H1 (cell line): ENCODE measurements at regions not wholly inside any gene's neighbourhood (a gene's known extent, or its start where the extent isn't known, plus 50 kb on each side); places are given as distances from the start of the nearest gene placed in this dataset.

Experiments used
- CTCF ChIA-PET: fragments of 300-600 bp; sonication (Branson Sonifier 250); formaldehyde crosslinking; loops from one replicate; lab custom pipeline; 2021; ENCODE audit not compliant: partially characterized antibody; lab: Charles Lee
- POLR2A ChIA-PET: fragments of 300-600 bp; sonication (Branson Sonifier 250); formaldehyde crosslinking; loops from one replicate; lab custom pipeline; 2021; ENCODE audit warnings: inconsistent platforms; ENCODE audit not compliant: partially characterized antibody; lab: Charles Lee
- DNase-seq, 2 experiments: peaks; one replicate each; pipeline versions ENCODE4 v3.0.0 to v3.0.0-alpha.2; 2010 to 2022; ENCODE audit warnings: low spot score in 2 of 2, low read depth in 1 of 2, mixed read lengths in 1 of 2
- FAIRE-seq: peaks from 2 replicates; lab custom pipeline; 2011; peaks lifted over from hg19 to GRCh38; lab: Jason Lieb, UNC
- H2AFZ ChIP-seq: 2 replicates; pipeline ENCODE4 v1.8.1; 2012; ENCODE audit warnings: low read length, inconsistent platforms
- H2AK5ac ChIP-seq: 2 replicates; pipeline ENCODE4 v1.6.1; 2013; ENCODE audit warnings: low read depth, low read length
- H2BK120ac ChIP-seq: replicated peaks from 2 replicates; pipeline ENCODE3; 2013; ENCODE audit warnings: low read depth, low read length, inconsistent platforms
- H2BK12ac ChIP-seq: 2 replicates; pipeline ENCODE4 v1.6.1; 2013; ENCODE audit warnings: low read depth, low read length
- H2BK15ac ChIP-seq: 2 replicates; pipeline ENCODE4 v1.6.1; 2013; ENCODE audit warnings: low read length
- H2BK20ac ChIP-seq: 2 replicates; pipeline ENCODE4 v1.6.1; 2013; ENCODE audit warnings: low read length
- H2BK5ac ChIP-seq: 2 replicates; pipeline ENCODE4 v1.6.1; 2013; ENCODE audit warnings: low read depth, low read length
- H3K14ac ChIP-seq: 2 replicates; pipeline ENCODE4 v1.6.1; 2013; ENCODE audit warnings: inconsistent platforms; ENCODE audit not compliant: insufficient read length
- H3K18ac ChIP-seq: 2 replicates; pipeline ENCODE4 v1.6.1; 2013; ENCODE audit warnings: low read length; ENCODE audit errors: extremely low read depth
- H3K23ac ChIP-seq: 2 replicates; pipeline ENCODE4 v1.6.1; 2013; ENCODE audit warnings: inconsistent platforms; ENCODE audit not compliant: insufficient read length
- H3K23me2 ChIP-seq: 2 replicates; pipeline ENCODE4 v1.6.1; 2013; ENCODE audit warnings: low read depth, low read length
- H3K27ac ChIP-seq: 2 replicates; pipeline ENCODE4 v1.6.1; 2011; ENCODE audit warnings: low read depth, low read length, inconsistent platforms
- H3K27me3 ChIP-seq, 4 experiments: replicated peaks in 1 of 4; 1 replicate in 1 of 4; 2 replicates in 3 of 4; pipeline versions ENCODE4 v1.6.1 to v1.8.1; 2011 to 2013; ENCODE audit warnings: low read length in 3 of 4, mild to moderate bottlenecking in 3 of 4, inconsistent platforms in 2 of 4, mixed read lengths in 2 of 4, moderate library complexity in 1 of 4; ENCODE audit not compliant: control insufficient read depth in 3 of 4, insufficient read depth in 3 of 4; ENCODE audit errors: extremely low read depth in 1 of 4
- H3K36me3 ChIP-seq, 4 experiments: 2 replicates each; pipeline versions ENCODE4 v1.6.1 to v1.8.1; 2011 to 2013; ENCODE audit warnings: mild to moderate bottlenecking in 4 of 4, low read length in 3 of 4, moderate library complexity in 2 of 4, control low read depth in 1 of 4, inconsistent platforms in 1 of 4; ENCODE audit not compliant: insufficient read depth in 4 of 4, control insufficient read depth in 2 of 4
- H3K4ac ChIP-seq: replicated peaks from 2 replicates; pipeline ENCODE3; 2013; ENCODE audit warnings: low read length, low read depth, mixed read lengths, inconsistent platforms; ENCODE audit not compliant: insufficient read length
- H3K4me1 ChIP-seq, 4 experiments: replicated peaks in 1 of 4; 1 replicate in 1 of 4; 2 replicates in 3 of 4; pipeline versions ENCODE4 v1.6.1 to v1.8.1; 2011 to 2013; ENCODE audit warnings: low read length in 3 of 4, inconsistent platforms in 2 of 4, mixed read lengths in 1 of 4; ENCODE audit not compliant: insufficient read depth in 4 of 4, control insufficient read depth in 3 of 4
- H3K4me2 ChIP-seq, 2 experiments: 2 replicates each; pipeline versions ENCODE4 v1.6.1 to v1.8.1; 2011 to 2013; ENCODE audit warnings: low read depth in 2 of 2, low read length in 2 of 2, control low read depth in 1 of 2, inconsistent platforms in 1 of 2, mild to moderate bottlenecking in 1 of 2; ENCODE audit not compliant: insufficient read depth in 1 of 2
- H3K4me3 ChIP-seq, 4 experiments: fragments of 200-600, 300-600 bp in 1 of 4; sonication (generic), shearing (Covaris generic), sonication (Bioruptor Twin) in 1 of 4; 2 replicates each; pipeline versions ENCODE4 v1.5.1 to v1.8.1; 2011 to 2016; ENCODE audit warnings: low read length in 4 of 4, low read depth in 3 of 4, control low read depth in 2 of 4, inconsistent platforms in 2 of 4, mild to moderate bottlenecking in 2 of 4, mixed read lengths in 1 of 4, moderate library complexity in 1 of 4; ENCODE audit not compliant: insufficient read depth in 2 of 4; ENCODE audit errors: extremely low read depth in 1 of 4
- H3K56ac ChIP-seq: replicated peaks from 2 replicates; pipeline ENCODE3; 2013; ENCODE audit warnings: low read depth, mild to moderate bottlenecking, mixed read lengths, low read length, inconsistent platforms; ENCODE audit not compliant: insufficient read length
- H3K79me1 ChIP-seq: 2 replicates; pipeline ENCODE4 v1.6.1; 2013; ENCODE audit warnings: low read depth, low read length, control low read depth
- H3K79me2 ChIP-seq, 2 experiments: 2 replicates each; pipeline versions ENCODE4 v1.6.1 to v1.8.1; 2012 to 2013; ENCODE audit warnings: low read length in 2 of 2, mild to moderate bottlenecking in 2 of 2, inconsistent platforms in 1 of 2; ENCODE audit not compliant: insufficient read depth in 2 of 2, control insufficient read depth in 1 of 2
- H3K9ac ChIP-seq, 4 experiments: replicated peaks in 1 of 4; 1 replicate in 1 of 4; 2 replicates in 3 of 4; pipeline versions ENCODE4 v1.6.1 to v1.8.1; 2011 to 2013; ENCODE audit warnings: low read depth in 3 of 4, low read length in 3 of 4, control low read depth in 2 of 4, mild to moderate bottlenecking in 2 of 4, moderate library complexity in 2 of 4, inconsistent platforms in 1 of 4; ENCODE audit errors: extremely low read depth in 1 of 4
- H3K9me3 ChIP-seq, 2 experiments: 2 replicates each; pipeline versions ENCODE4 v1.6.1 to v1.8.1; 2012 to 2013; ENCODE audit warnings: mild to moderate bottlenecking in 2 of 2, moderate library complexity in 2 of 2, control low read depth in 1 of 2, inconsistent platforms in 1 of 2, low read depth in 1 of 2, low read length in 1 of 2, mixed read lengths in 1 of 2; ENCODE audit not compliant: insufficient read depth in 2 of 2
- H4K20me1 ChIP-seq, 2 experiments: replicated peaks in 1 of 2; 2 replicates each; pipeline versions ENCODE3 to v1.8.1; 2011 to 2013; ENCODE audit warnings: inconsistent platforms in 2 of 2, low read length in 2 of 2, mild to moderate bottlenecking in 1 of 2; ENCODE audit not compliant: insufficient read depth in 2 of 2, control insufficient read depth in 1 of 2
- H4K5ac ChIP-seq: 2 replicates; pipeline ENCODE4 v1.6.1; 2013; ENCODE audit warnings: low read length, low read depth, mixed read lengths, inconsistent platforms; ENCODE audit not compliant: insufficient read length
- H4K8ac ChIP-seq: 2 replicates; pipeline ENCODE4 v1.8.0; 2013; ENCODE audit warnings: mild to moderate bottlenecking, moderate library complexity, low read length, inconsistent platforms; ENCODE audit not compliant: insufficient read depth; ENCODE audit errors: extremely low read depth
- H4K91ac ChIP-seq: replicated peaks from 2 replicates; pipeline ENCODE3; 2013; ENCODE audit warnings: low read length, mixed read lengths, inconsistent platforms; ENCODE audit not compliant: insufficient read length
- CBX8 ChIP-seq: fragments of 300-800, 300-1000 bp; sonication (generic); IDR thresholded peaks from 2 replicates; pipeline ENCODE4 v1.7.1; 2016; ENCODE audit warnings: low read depth, low read length, borderline replicate concordance
- CEBPB ChIP-seq: IDR thresholded peaks from 2 replicates; pipeline ENCODE4 v1.6.1; 2012; ENCODE audit warnings: low read depth, low read length
- CTBP2 ChIP-seq: IDR thresholded peaks from 2 replicates; pipeline ENCODE4 v1.7.0; 2011; ENCODE audit warnings: borderline replicate concordance, mild to moderate bottlenecking, moderate library complexity, mixed read lengths, low read length; ENCODE audit not compliant: insufficient read depth, insufficient read length
- FOSL1 ChIP-seq: IDR thresholded peaks from 2 replicates; pipeline ENCODE4 v1.6.1; 2011; ENCODE audit warnings: mild to moderate bottlenecking, low read depth, low read length, moderate library complexity; ENCODE audit not compliant: insufficient read depth
- NANOG ChIP-seq: IDR thresholded peaks from 2 replicates; pipeline ENCODE4 v1.6.1; 2011; ENCODE audit warnings: low read length, low read depth, mild to moderate bottlenecking, inconsistent platforms; ENCODE audit not compliant: insufficient read depth, poor library complexity, severe bottlenecking
- SIRT6 ChIP-seq: IDR thresholded peaks from one replicate; pipeline ENCODE4 v1.7.1; 2012; ENCODE audit warnings: low read length, inconsistent platforms
- TBP ChIP-seq: IDR thresholded peaks from 2 replicates; pipeline ENCODE4 v1.6.1; 2011; ENCODE audit warnings: low read depth, low read length, improper control_type of control experiment
- TCF12 ChIP-seq: IDR thresholded peaks from 2 replicates; pipeline ENCODE4 v1.6.1; 2011; ENCODE audit warnings: low read depth, mild to moderate bottlenecking, low read length
- YY1 ChIP-seq: IDR thresholded peaks from 2 replicates; pipeline ENCODE4 v1.6.1; 2011; ENCODE audit warnings: low read depth, mild to moderate bottlenecking, low read length
- TF ChIP-seq, protein P1 (sequence below): IDR thresholded peaks from 2 replicates; pipeline ENCODE4 v1.6.1; 2012; ENCODE audit warnings: low read length, inconsistent platforms

DNA sequence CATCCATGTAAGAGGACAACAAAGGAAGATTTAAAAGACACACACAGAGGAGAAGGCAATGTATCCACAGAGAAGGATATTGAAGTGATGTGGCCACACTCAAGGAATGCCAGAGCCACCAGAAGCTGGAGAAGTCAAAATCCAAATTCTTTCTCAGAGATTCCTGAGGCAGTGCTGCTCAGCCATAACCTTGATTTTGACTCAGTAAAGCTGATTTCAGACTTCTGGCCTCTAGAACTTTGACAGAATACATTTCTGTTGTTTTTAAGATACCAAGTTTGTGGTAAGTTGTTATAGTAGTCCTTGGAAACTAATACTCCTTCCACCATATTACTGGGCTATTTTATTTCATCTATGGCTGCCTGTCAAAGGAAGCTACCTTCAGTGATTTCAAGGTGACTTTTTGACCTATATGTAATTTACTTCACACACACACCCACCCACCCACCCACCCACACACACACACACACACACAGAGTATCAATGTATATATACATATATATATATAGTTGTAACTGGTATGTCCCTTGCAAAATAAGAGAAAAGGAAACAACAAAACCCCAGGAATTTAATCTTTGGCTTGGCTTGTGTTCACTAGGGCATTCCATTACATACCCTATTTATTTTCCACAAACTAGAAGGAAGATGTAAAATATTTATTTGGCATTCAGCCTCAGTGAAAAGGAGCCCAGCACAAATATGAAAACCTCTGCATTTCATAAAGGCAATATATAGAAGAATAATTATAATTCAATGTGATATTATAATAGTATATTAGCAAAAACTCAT, 142.1 kb upstream of the PTGFR start:
- no peak overlapping the region for H2BK120ac ChIP-seq
- H3K27me3 ChIP-seq: no peaks in the 10 kb centered on the region
- no peak overlapping the region for H3K23ac ChIP-seq
- ChIA-PET CTCF (no interaction called here), POLR2A (no interaction called here)
- H3K9me3 ChIP-seq: no peaks in the 10 kb centered on the region
- no peaks in the 10 kb centered on the region for H4K20me1 ChIP-seq
- no peak overlapping the region for H2AK5ac ChIP-seq
- no peak overlapping the region for H2BK5ac ChIP-seq
- H3K4ac ChIP-seq: no peak overlapping the region
- no peaks in the 10 kb centered on the region for H3K36me3 ChIP-seq
- no peak overlapping the region for H4K91ac ChIP-seq
- H4K8ac ChIP-seq: no peak overlapping the region; the same call in 1 of the 2 replicates
- H3K56ac ChIP-seq: no peak overlapping the region
- FAIRE-seq (no peak), DNase-seq (no peak)
- H2BK12ac ChIP-seq: no peak overlapping the region
- H3K79me1 ChIP-seq: no peaks in the 10 kb centered on the region
- no peak overlapping the region for H2BK15ac ChIP-seq
- no peak overlapping the region for H3K4me3 ChIP-seq
- H3K79me2 ChIP-seq: no peaks in the 10 kb centered on the region
- no peak for TF ChIP-seq CBX8
- no peak for TF ChIP-seq TCF12
- TF ChIP-seq YY1: no peak
- TF ChIP-seq SIRT6: no peak
- no peak for TF ChIP-seq FOSL1
- TF ChIP-seq TBP: no peak
- TF ChIP-seq, protein P1, sequence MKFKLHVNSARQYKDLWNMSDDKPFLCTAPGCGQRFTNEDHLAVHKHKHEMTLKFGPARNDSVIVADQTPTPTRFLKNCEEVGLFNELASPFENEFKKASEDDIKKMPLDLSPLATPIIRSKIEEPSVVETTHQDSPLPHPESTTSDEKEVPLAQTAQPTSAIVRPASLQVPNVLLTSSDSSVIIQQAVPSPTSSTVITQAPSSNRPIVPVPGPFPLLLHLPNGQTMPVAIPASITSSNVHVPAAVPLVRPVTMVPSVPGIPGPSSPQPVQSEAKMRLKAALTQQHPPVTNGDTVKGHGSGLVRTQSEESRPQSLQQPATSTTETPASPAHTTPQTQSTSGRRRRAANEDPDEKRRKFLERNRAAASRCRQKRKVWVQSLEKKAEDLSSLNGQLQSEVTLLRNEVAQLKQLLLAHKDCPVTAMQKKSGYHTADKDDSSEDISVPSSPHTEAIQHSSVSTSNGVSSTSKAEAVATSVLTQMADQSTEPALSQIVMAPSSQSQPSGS: no peak
- no peak for TF ChIP-seq CTBP2
- no peak for TF ChIP-seq CEBPB
- TF ChIP-seq NANOG: no peak
- no peak overlapping the region for H2AFZ ChIP-seq
- no peak overlapping the region for H3K18ac ChIP-seq
- no peak overlapping the region for H3K14ac ChIP-seq
- no peak overlapping the region for H2BK20ac ChIP-seq
- H3K4me2 ChIP-seq: no peak overlapping the region
- H3K9ac ChIP-seq: no peak overlapping the region
- H3K23me2 ChIP-seq: no peaks in the 10 kb centered on the region
- no peak overlapping the region for H4K5ac ChIP-seq
- H3K27ac ChIP-seq: no peak overlapping the region
- H3K4me1 ChIP-seq: no peaks in the 10 kb centered on the region
